Endodermal cell (in vitro differentiated cells): ENCODE measurements at regions not wholly inside any gene's neighbourhood (a gene's known extent, or its start where the extent isn't known, plus 50 kb on each side); places are given as distances from the start of the nearest gene placed in this dataset.
"Not testable (repeated sequence)": the region's sequence is repeated elsewhere in the genome, so short reads cannot be mapped to it uniquely, and the experiment has no call there.

ENCODE experiments used
- DNase-seq: peaks from one replicate; pipeline ENCODE4 v3.0.0-alpha.2; 2017
- H3K27ac ChIP-seq: 2 replicates; pipeline ENCODE4 v1.5.1; 2013; ENCODE audit warnings: mild to moderate bottlenecking, low read depth, low read length, moderate library complexity
- H3K27me3 ChIP-seq: 2 replicates; pipeline ENCODE4 v1.6.1; 2013; ENCODE audit warnings: mild to moderate bottlenecking, low read length, moderate library complexity; ENCODE audit not compliant: insufficient read depth, control insufficient read depth, poor library complexity, severe bottlenecking
- H3K36me3 ChIP-seq: 2 replicates; pipeline ENCODE4 v1.7.0; 2013; ENCODE audit warnings: mild to moderate bottlenecking, low read length, moderate library complexity; ENCODE audit not compliant: control insufficient read depth, insufficient read depth
- H3K4me1 ChIP-seq: one replicate; pipeline ENCODE4 v1.7.0; 2013; ENCODE audit warnings: low read length; ENCODE audit not compliant: control insufficient read depth, insufficient read depth
- H3K4me3 ChIP-seq: 2 replicates; pipeline ENCODE4 v1.5.1; 2013; ENCODE audit warnings: mild to moderate bottlenecking, low read length, moderate library complexity
- H3K9ac ChIP-seq: 2 replicates; pipeline ENCODE4 v1.6.1; 2013; ENCODE audit warnings: mild to moderate bottlenecking, low read length, moderate library complexity; ENCODE audit not compliant: poor library complexity, severe bottlenecking; ENCODE audit errors: extremely low read depth
- H3K9me3 ChIP-seq: 2 replicates; pipeline ENCODE4 v1.6.1; 2013; ENCODE audit warnings: mild to moderate bottlenecking, low read length, moderate library complexity; ENCODE audit not compliant: control insufficient read depth
- H3K27ac Mint-ChIP-seq: 2 replicates; pipeline ENCODE4 v1.8.0; 2020; ENCODE audit warnings: mixed read lengths
- H3K27me3 Mint-ChIP-seq: 2 replicates; pipeline ENCODE4 v1.8.0; 2021; ENCODE audit warnings: mild to moderate bottlenecking, mixed read lengths; ENCODE audit not compliant: insufficient read depth
- H3K36me3 Mint-ChIP-seq: 2 replicates; pipeline ENCODE4 v1.8.0; 2020; ENCODE audit warnings: low read depth, mixed read lengths
- H3K4me1 Mint-ChIP-seq: 2 replicates; pipeline ENCODE4 v1.8.0; 2020; ENCODE audit warnings: mixed read lengths
- H3K4me3 Mint-ChIP-seq: 2 replicates; pipeline ENCODE4 v1.8.0; 2020; ENCODE audit warnings: mild to moderate bottlenecking, moderate library complexity, mixed read lengths
- H3K9me3 Mint-ChIP-seq: 2 replicates; pipeline ENCODE4 v1.8.0; 2020; ENCODE audit warnings: mild to moderate bottlenecking, mixed read lengths
- WGBS, 2 experiments: methylation state at CpG; one replicate each; pipeline versions ENCODE4 v1.1.5 to v1.1.7; 2013; ENCODE audit warnings: missing lambda C conversion rate in 2 of 2, mixed read lengths in 1 of 2; ENCODE audit not compliant: insufficient coverage in 1 of 2, insufficient read length in 1 of 2; 5-methylcytosine and 5-hydroxymethylcytosine counted together
- TF ChIP-seq, protein P1 (sequence below): fragments of 200-600 bp; sonication (generic); conservative IDR thresholded peaks from 2 replicates; pipeline ENCODE4 v1.5.0; 2021; ENCODE audit warnings: antibody characterized with exemption, mild to moderate bottlenecking

DNA sequence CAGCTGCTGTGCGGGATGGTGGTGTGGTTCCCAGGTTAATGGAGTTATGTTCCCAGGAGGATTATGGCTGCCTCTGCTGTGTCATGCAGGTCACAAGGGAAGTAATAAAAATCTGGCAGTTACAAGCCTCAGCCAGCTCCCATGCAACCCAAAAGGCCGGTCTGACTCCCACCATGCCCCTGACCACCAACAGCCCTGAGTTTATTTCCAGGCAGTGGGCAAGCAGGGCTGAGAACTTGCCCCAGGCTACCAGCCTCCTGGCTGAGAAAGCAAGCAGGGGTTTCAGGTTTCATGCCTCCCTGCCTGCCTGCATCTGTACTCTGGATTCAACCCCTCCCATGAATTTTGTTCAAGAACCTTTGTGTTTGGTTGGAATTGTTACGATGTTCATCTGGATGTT, 732.7 kb upstream of the POU3F4 start:
- Histone ChIP-seq H3K27ac (no peak overlapping the region), H3K4me1 (no peaks in the 10 kb centered on the region), H3K9me3 (no peaks in the 10 kb centered on the region), H3K4me3 (no peak overlapping the region), H3K9ac (no peak overlapping the region), H3K36me3 (no peaks in the 10 kb centered on the region), H3K27me3 (no peaks in the 10 kb centered on the region)
- TF ChIP-seq, protein P1, sequence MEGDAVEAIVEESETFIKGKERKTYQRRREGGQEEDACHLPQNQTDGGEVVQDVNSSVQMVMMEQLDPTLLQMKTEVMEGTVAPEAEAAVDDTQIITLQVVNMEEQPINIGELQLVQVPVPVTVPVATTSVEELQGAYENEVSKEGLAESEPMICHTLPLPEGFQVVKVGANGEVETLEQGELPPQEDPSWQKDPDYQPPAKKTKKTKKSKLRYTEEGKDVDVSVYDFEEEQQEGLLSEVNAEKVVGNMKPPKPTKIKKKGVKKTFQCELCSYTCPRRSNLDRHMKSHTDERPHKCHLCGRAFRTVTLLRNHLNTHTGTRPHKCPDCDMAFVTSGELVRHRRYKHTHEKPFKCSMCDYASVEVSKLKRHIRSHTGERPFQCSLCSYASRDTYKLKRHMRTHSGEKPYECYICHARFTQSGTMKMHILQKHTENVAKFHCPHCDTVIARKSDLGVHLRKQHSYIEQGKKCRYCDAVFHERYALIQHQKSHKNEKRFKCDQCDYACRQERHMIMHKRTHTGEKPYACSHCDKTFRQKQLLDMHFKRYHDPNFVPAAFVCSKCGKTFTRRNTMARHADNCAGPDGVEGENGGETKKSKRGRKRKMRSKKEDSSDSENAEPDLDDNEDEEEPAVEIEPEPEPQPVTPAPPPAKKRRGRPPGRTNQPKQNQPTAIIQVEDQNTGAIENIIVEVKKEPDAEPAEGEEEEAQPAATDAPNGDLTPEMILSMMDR, result no peak
- Mint-ChIP-seq H3K4me3 (no peak overlapping the region), H3K4me1 (no peaks in the 10 kb centered on the region), H3K36me3 (no peaks in the 10 kb centered on the region), H3K9me3 (peaks cover 64% of the 10 kb centered on the region), H3K27ac (no peak overlapping the region), H3K27me3 (no peaks in the 10 kb centered on the region)
- no peak for DNase-seq
- 60% methylated on average over 3 of the region's 3 CpGs; no CpG with 5 or more reads in 1 of the 2 experiments for WGBS, 2 experiments

DNA sequence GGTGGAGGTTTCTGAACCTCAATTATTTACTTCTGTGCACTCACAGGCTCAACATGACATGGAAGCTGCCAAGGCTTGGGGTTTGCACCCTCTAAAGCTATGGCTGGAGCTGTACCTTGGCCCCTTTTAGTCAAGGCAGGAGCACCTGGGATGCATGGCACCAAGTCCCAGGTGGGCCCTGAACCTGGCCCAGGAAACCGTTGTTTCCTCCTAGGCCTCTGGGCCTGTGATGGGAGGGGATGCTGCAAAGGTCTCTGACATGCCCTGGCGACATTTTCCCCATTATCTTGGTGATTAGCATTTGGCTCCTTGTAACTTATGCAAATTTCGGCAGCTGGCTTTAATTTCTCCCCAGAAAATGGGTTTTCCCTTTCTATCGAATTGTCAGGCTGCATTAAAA, 726.1 kb upstream of the POU3F4 start:
- Histone ChIP-seq H3K36me3 (no peaks in the 10 kb centered on the region), H3K9me3 (peaks cover 4% of the 10 kb centered on the region), H3K27me3 (no peaks in the 10 kb centered on the region), H3K4me1 (no peaks in the 10 kb centered on the region), H3K27ac (no peak overlapping the region), H3K9ac (no peak overlapping the region), H3K4me3 (no peak overlapping the region)
- TF ChIP-seq, protein P1, result no peak
- no peaks in the 10 kb centered on the region for H3K27me3 Mint-ChIP-seq
- peaks cover 70% of the 10 kb centered on the region for H3K9me3 Mint-ChIP-seq
- H3K4me3 Mint-ChIP-seq, result no peak overlapping the region
- 77 to 94% methylated on average over 3 to 4 of the region's 4 CpGs for WGBS, 2 experiments
- H3K27ac Mint-ChIP-seq, result no peak overlapping the region
- no peak for DNase-seq
- H3K4me1 Mint-ChIP-seq, result no peaks in the 10 kb centered on the region
- H3K36me3 Mint-ChIP-seq, result no peaks in the 10 kb centered on the region

DNA sequence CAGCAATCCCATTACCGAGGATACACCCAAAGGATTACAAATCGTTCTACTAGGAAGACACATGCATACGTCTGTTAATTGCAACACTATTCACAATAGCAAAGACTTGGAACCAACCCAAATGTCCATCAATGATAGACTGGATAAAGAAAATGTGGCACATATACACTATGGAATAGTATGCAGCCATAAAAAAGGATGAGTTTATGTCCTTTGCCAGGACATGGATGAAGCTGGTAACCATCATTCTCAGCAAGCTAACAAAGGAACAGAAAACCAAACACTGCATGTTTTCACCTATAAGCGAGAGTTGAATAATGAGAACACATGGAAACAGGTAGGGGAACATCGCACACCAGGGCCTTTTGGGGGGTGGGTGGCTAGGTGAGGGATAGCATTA, 695.2 kb upstream of the POU3F4 start:
- not testable (repeated sequence) for H3K27ac Mint-ChIP-seq, H3K4me1 ChIP-seq, H3K36me3 ChIP-seq, H3K27me3 ChIP-seq, H3K9ac ChIP-seq, H3K9me3 ChIP-seq, DNase-seq, H3K36me3 Mint-ChIP-seq, H3K27me3 Mint-ChIP-seq, H3K4me1 Mint-ChIP-seq, H3K27ac ChIP-seq, H3K4me3 Mint-ChIP-seq, H3K4me3 ChIP-seq
- H3K9me3 Mint-ChIP-seq, result peaks cover 58% of the 10 kb centered on the region
- 85% methylated on average over 3 of the region's 5 CpGs; no CpG with 5 or more reads in 1 of the 2 experiments for WGBS, 2 experiments

DNA sequence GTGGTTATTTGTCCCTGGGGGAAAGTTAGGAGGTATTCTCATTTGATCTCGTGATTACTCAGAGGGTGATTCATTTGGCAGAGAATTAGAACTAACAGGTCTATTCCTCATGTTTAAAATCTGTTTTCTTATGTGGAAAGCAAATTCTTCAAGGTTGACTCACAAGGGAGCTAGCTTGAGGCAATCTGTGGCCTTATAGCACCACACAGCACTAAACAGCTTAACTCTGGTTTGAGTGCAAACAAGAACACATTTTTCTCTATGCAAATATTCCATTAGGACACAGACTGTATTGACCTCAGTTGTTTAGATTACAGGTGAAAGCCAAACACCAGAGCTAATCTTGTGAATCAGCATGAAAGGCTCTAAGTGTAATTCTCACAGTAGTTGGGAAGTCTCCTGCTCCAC, 694.4 kb upstream of the POU3F4 start:
- Mint-ChIP-seq H3K27me3 (no peaks in the 10 kb centered on the region), H3K4me3 (no peak overlapping the region), H3K4me1 (peaks cover 5% of the 10 kb centered on the region), H3K36me3 (no peaks in the 10 kb centered on the region), H3K27ac (no peak overlapping the region), H3K9me3 (peaks cover 59% of the 10 kb centered on the region)
- no peaks in the 10 kb centered on the region for H3K27me3 ChIP-seq
- no peak overlapping the region for H3K4me3 ChIP-seq
- no CpG with 5 or more reads among the region's 1 CpG for WGBS, 2 experiments
- no peak for DNase-seq
- H3K4me1 ChIP-seq, result no peaks in the 10 kb centered on the region
- no peak overlapping the region for H3K27ac ChIP-seq
- no peaks in the 10 kb centered on the region for H3K9me3 ChIP-seq
- H3K36me3 ChIP-seq, result no peaks in the 10 kb centered on the region
- TF ChIP-seq, protein P1, result no peak
- H3K9ac ChIP-seq, result no peak overlapping the region
